ENCODE measurements at regions not wholly inside any gene's neighbourhood (a gene's known extent, or its start where the extent isn't known, plus 50 kb on each side); places are given as distances from the start of the nearest gene placed in this dataset.

DNA sequence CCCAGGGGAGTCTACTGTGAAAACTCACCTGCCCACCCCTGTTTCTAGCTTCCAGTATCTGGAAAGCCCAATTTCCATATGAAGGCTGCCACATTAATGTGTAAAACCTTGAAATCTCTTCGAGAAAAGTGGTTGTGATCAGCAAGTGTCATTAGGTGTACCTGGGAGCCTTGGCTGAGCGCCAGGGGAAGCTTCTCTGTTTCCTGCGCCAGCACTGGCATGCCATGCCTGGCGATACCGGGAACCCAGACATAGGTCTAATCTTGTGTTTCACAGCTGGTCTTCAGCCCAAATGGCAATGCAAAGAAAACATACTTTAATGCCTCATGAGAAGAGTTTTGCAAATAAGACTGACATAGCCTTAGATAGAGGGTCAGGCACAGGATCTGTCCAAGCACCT, 101.6 kb downstream of the TENT4A start:
- Histone ChIP-seq H4K91ac (ENCODE audit: insufficient read length, low read depth, low read length) (no peak overlapping the region), H3K4me2 (ENCODE audit: insufficient read depth, insufficient read length, low read length) (no peak overlapping the region), H3K27ac (ENCODE audit: insufficient read length, low read depth, low read length) (no peak overlapping the region), H3K4ac (ENCODE audit: low read depth, low read length) (no peak overlapping the region), H2BK12ac (ENCODE audit: insufficient read length, low read depth, low read length) (no peak overlapping the region), H2BK5ac (ENCODE audit: insufficient read length, low read length) (no peak overlapping the region), H3K79me2 (ENCODE audit: insufficient read depth, low read length) (no peaks in the 10 kb centered on the region), H3K56ac (ENCODE audit: insufficient read length, low read depth, low read length) (no peak overlapping the region), H3K23ac (ENCODE audit: insufficient read length, low read depth, low read length) (no peak overlapping the region), H3K9ac (ENCODE audit: extremely low read depth, insufficient read length, low read length) (no peak overlapping the region), H2AK5ac (ENCODE audit: insufficient read length, low read length) (no peak overlapping the region), H3K14ac (ENCODE audit: insufficient read depth, low read length) (no peak overlapping the region), H4K20me1 (ENCODE audit: control insufficient read depth, insufficient read depth, insufficient read length) (no peaks in the 10 kb centered on the region), H2AFZ (ENCODE audit: low read length) (no peak overlapping the region), H3K27me3 (ENCODE audit: insufficient read depth, low read length) (no peaks in the 10 kb centered on the region), H3K4me1 (ENCODE audit: insufficient read depth, low read length) (no peaks in the 10 kb centered on the region; the same call in 1 of the 2 replicates), H4K8ac (replicated peaks; ENCODE audit: insufficient read length, low read depth, low read length) (no peak overlapping the region), H3K23me2 (ENCODE audit: insufficient read length, low read depth, low read length, poor library complexity, severe bottlenecking) (no peaks in the 10 kb centered on the region), H3K79me1 (ENCODE audit: insufficient read depth, low read depth, low read length, poor library complexity, severe bottlenecking) (no peaks in the 10 kb centered on the region), H2BK20ac (ENCODE audit: low read depth, low read length, poor library complexity, severe bottlenecking) (no peak overlapping the region), H3K18ac (ENCODE audit: insufficient read length, low read depth, low read length) (no peak overlapping the region), H3T11ph (ENCODE audit: low read length) (no peak overlapping the region), H2BK120ac (ENCODE audit: low read depth, low read length, poor library complexity, severe bottlenecking) (no peak overlapping the region), H2BK15ac (ENCODE audit: low read depth, low read length) (no peak overlapping the region), H4K5ac (ENCODE audit: insufficient read length, low read depth, low read length) (no peak overlapping the region), H3K9me3 (ENCODE audit: control insufficient read depth, low read depth, low read length) (no peaks in the 10 kb centered on the region)
- Mint-ChIP-seq H3K9me3 (no peaks in the 10 kb centered on the region; a peak in 1 of 5 replicates), H3K36me3 (ENCODE audit: insufficient read depth in 1 of 3, low read depth in 3 of 3) (no peaks in the 10 kb centered on the region), H3K27ac (peak overlapping the region in 1 of 3 experiments; percentile 21; a peak in 1 of 7 replicates), H3K27me3 (ENCODE audit: low read depth) (peaks cover 2% of the 10 kb centered on the region), H3K4me1 (peaks cover 19% of the 10 kb centered on the region in 2 experiments), H3K4me3 (no peak overlapping the region)
- no CpG with 5 or more reads among the region's 5 CpGs for WGBS (ENCODE audit: extremely low coverage, insufficient read length, low lambda C conversion rate)
- TF ChIP-seq, protein P1, sequence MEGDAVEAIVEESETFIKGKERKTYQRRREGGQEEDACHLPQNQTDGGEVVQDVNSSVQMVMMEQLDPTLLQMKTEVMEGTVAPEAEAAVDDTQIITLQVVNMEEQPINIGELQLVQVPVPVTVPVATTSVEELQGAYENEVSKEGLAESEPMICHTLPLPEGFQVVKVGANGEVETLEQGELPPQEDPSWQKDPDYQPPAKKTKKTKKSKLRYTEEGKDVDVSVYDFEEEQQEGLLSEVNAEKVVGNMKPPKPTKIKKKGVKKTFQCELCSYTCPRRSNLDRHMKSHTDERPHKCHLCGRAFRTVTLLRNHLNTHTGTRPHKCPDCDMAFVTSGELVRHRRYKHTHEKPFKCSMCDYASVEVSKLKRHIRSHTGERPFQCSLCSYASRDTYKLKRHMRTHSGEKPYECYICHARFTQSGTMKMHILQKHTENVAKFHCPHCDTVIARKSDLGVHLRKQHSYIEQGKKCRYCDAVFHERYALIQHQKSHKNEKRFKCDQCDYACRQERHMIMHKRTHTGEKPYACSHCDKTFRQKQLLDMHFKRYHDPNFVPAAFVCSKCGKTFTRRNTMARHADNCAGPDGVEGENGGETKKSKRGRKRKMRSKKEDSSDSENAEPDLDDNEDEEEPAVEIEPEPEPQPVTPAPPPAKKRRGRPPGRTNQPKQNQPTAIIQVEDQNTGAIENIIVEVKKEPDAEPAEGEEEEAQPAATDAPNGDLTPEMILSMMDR (conservative IDR thresholded peaks at IDR 0.05), result no peak
- DNase-seq, result no peak

All from H9 (cell line).